ENCODE measurements at regions not wholly inside any gene's neighbourhood (a gene's known extent, or its start where the extent isn't known, plus 50 kb on each side); places are given as distances from the start of the nearest gene placed in this dataset.

GRCh38 chr11:128342511-128343134 is 244.7 kb downstream of the ETS1 start:
- TF ChIP-seq, protein P1, sequence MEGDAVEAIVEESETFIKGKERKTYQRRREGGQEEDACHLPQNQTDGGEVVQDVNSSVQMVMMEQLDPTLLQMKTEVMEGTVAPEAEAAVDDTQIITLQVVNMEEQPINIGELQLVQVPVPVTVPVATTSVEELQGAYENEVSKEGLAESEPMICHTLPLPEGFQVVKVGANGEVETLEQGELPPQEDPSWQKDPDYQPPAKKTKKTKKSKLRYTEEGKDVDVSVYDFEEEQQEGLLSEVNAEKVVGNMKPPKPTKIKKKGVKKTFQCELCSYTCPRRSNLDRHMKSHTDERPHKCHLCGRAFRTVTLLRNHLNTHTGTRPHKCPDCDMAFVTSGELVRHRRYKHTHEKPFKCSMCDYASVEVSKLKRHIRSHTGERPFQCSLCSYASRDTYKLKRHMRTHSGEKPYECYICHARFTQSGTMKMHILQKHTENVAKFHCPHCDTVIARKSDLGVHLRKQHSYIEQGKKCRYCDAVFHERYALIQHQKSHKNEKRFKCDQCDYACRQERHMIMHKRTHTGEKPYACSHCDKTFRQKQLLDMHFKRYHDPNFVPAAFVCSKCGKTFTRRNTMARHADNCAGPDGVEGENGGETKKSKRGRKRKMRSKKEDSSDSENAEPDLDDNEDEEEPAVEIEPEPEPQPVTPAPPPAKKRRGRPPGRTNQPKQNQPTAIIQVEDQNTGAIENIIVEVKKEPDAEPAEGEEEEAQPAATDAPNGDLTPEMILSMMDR (IDR thresholded peaks at IDR 0.05; ENCODE audit: low read depth, low read length, poor library complexity, severe bottlenecking): no peak
- no peak for TF ChIP-seq EZH2phosphoT487 (IDR thresholded peaks at IDR 0.05; ENCODE audit: borderline replicate concordance, low read length)

All from DOHH2 (cell line).